GM23338 (cell line): ENCODE measurements at regions not wholly inside any gene's neighbourhood (a gene's known extent, or its start where the extent isn't known, plus 50 kb on each side); places are given as distances from the start of the nearest gene placed in this dataset.

Experiments
- ATAC-seq: fragments of 200-7000 bp; cut with Tn5 transposase; 3 replicates; pipeline ENCODE4 v1.9.1; 2020
- DNase-seq: peaks from one replicate; pipeline ENCODE4 v3.0.0-alpha.2; 2015; ENCODE audit warnings: low spot score
- H2AFZ ChIP-seq: fragments of 200-600 bp; sonication (generic); 2 replicates; pipeline ENCODE4 v1.8.0; 2016; ENCODE audit warnings: antibody characterized with exemption, mild to moderate bottlenecking, moderate library complexity
- H3F3A ChIP-seq: fragments of 200-600 bp; sonication (generic); replicated peaks from 2 replicates; pipeline ENCODE4 v1.8.0; 2017; ENCODE audit warnings: antibody characterized with exemption, mixed run types, low read depth
- H3K27ac ChIP-seq: fragments of 200-600 bp; sonication (generic); 2 replicates; pipeline ENCODE4 v1.6.1; 2016; ENCODE audit warnings: low read depth
- H3K27me3 ChIP-seq: fragments of 200-600 bp; sonication (generic); 2 replicates; pipeline ENCODE4 v1.8.0; 2016; ENCODE audit warnings: mild to moderate bottlenecking, mixed run types, moderate library complexity; ENCODE audit not compliant: insufficient read depth
- H3K36me3 ChIP-seq: fragments of 200-600 bp; sonication (generic); 2 replicates; pipeline ENCODE4 v1.8.0; 2016; ENCODE audit warnings: mild to moderate bottlenecking; ENCODE audit not compliant: insufficient read depth
- H3K4me1 ChIP-seq: fragments of 200-600 bp; sonication (generic); 2 replicates; pipeline ENCODE4 v1.8.0; 2016; ENCODE audit warnings: mild to moderate bottlenecking, moderate library complexity; ENCODE audit not compliant: insufficient read depth
- H3K4me2 ChIP-seq: fragments of 200-600 bp; sonication (generic); 2 replicates; pipeline ENCODE4 v1.7.1; 2017; ENCODE audit warnings: mixed run types
- H3K4me3 ChIP-seq: fragments of 200-600 bp; sonication (generic); 2 replicates; pipeline ENCODE4 v1.6.1; 2016; ENCODE audit warnings: mixed run types
- H3K79me2 ChIP-seq: fragments of 200-600 bp; sonication (generic); replicated peaks from 2 replicates; pipeline ENCODE4 v1.8.0; 2017; ENCODE audit warnings: mild to moderate bottlenecking; ENCODE audit not compliant: insufficient read depth
- H3K9me2 ChIP-seq: fragments of 200-600 bp; sonication (generic); 2 replicates; pipeline ENCODE4 v1.8.0; 2017; ENCODE audit not compliant: insufficient read depth
- H4K20me1 ChIP-seq: fragments of 200-600 bp; sonication (generic); replicated peaks from 2 replicates; pipeline ENCODE4 v1.8.0; 2017; ENCODE audit warnings: mild to moderate bottlenecking; ENCODE audit not compliant: insufficient read depth
- H3K27ac Mint-ChIP-seq: 2 replicates; pipeline ENCODE4 v1.8.0; 2020; ENCODE audit warnings: inconsistent platforms, mild to moderate bottlenecking, moderate library complexity, mixed read lengths
- H3K27me3 Mint-ChIP-seq: 3 replicates; pipeline ENCODE4 v1.8.0; 2022; ENCODE audit warnings: low read depth, mild to moderate bottlenecking, moderate library complexity, mixed read lengths, inconsistent platforms; ENCODE audit not compliant: insufficient read depth, poor library complexity
- H3K36me3 Mint-ChIP-seq: 3 replicates; pipeline ENCODE4 v1.8.0; 2021; ENCODE audit warnings: low read depth, mild to moderate bottlenecking, inconsistent platforms, moderate library complexity, mixed read lengths
- H3K4me1 Mint-ChIP-seq: 3 replicates; pipeline ENCODE4 v1.8.0; 2020; ENCODE audit warnings: mild to moderate bottlenecking, inconsistent platforms, mixed read lengths
- H3K4me3 Mint-ChIP-seq: 3 replicates; pipeline ENCODE4 v1.8.0; 2021; ENCODE audit warnings: moderate library complexity, mild to moderate bottlenecking, inconsistent platforms, mixed read lengths
- H3K9me3 Mint-ChIP-seq: 3 replicates; pipeline ENCODE4 v1.8.0; 2020; ENCODE audit warnings: moderate library complexity, mild to moderate bottlenecking, inconsistent platforms, mixed read lengths
- CREB1 ChIP-seq: fragments of 250-450 bp; sonication (Bioruptor Pico); IDR thresholded peaks from 2 replicates; pipeline ENCODE4 v1.5.0; 2020; ENCODE audit warnings: low read depth, mild to moderate bottlenecking, moderate library complexity
- CTCF ChIP-seq, 2 experiments: fragments of 200-600 bp in 1 of 2; sonication (generic) in 1 of 2; conservative IDR thresholded peaks; 2 replicates each; pipeline versions ENCODE4 v1.5.1 to v1.6.1; 2016 to 2017; ENCODE audit warnings: antibody characterized with exemption in 2 of 2, low read depth in 2 of 2, mild to moderate bottlenecking in 2 of 2, moderate library complexity in 1 of 2
- ETS1 ChIP-seq: IDR thresholded peaks from 2 replicates; pipeline ENCODE4 v1.6.1; 2016; ENCODE audit warnings: antibody characterized with exemption
- EZH2 ChIP-seq: fragments of 200-600 bp; sonication (generic); IDR thresholded peaks from one replicate; pipeline ENCODE4 v1.8.0; 2017; ENCODE audit warnings: antibody characterized with exemption, mild to moderate bottlenecking, low read depth; ENCODE audit not compliant: unreplicated experiment
- EZH2phosphoT487 ChIP-seq: fragments of 200-600 bp; sonication (generic); IDR thresholded peaks from one replicate; pipeline ENCODE4 v1.8.1; 2018; ENCODE audit warnings: antibody characterized with exemption; ENCODE audit not compliant: unreplicated experiment
- JUNB ChIP-seq: IDR thresholded peaks from one replicate; pipeline ENCODE4 v1.6.1; 2016; ENCODE audit warnings: antibody characterized with exemption; ENCODE audit not compliant: unreplicated experiment
- NANOG ChIP-seq: IDR thresholded peaks from 2 replicates; pipeline ENCODE4 v1.6.1; 2016; ENCODE audit warnings: antibody characterized with exemption, borderline replicate concordance
- POLR2AphosphoS5 ChIP-seq: IDR thresholded peaks from 2 replicates; pipeline ENCODE4 v1.6.1; 2016; ENCODE audit warnings: antibody characterized with exemption, low read depth
- REST ChIP-seq: IDR thresholded peaks from one replicate; pipeline ENCODE4 v1.6.1; 2018; ENCODE audit warnings: antibody characterized with exemption; ENCODE audit not compliant: unreplicated experiment
- STAT1 ChIP-seq: IDR thresholded peaks from one replicate; pipeline ENCODE4 v1.6.1; 2016; ENCODE audit warnings: antibody characterized with exemption; ENCODE audit not compliant: unreplicated experiment
- ZNF114 ChIP-seq: fragments of 250-450 bp; sonication (Bioruptor Pico); IDR thresholded peaks from 2 replicates; pipeline ENCODE4 v1.5.0; 2020; ENCODE audit warnings: mild to moderate bottlenecking, moderate library complexity
- ZNF331 ChIP-seq: fragments of 250-450 bp; sonication (Bioruptor Pico); IDR thresholded peaks from 2 replicates; pipeline ENCODE4 v1.5.0; 2020; ENCODE audit warnings: low read depth, mild to moderate bottlenecking, moderate library complexity
- ZNF462 ChIP-seq: fragments of 250-450 bp; sonication (Bioruptor Pico); IDR thresholded peaks from 2 replicates; pipeline ENCODE4 v1.5.0; 2020; ENCODE audit warnings: mild to moderate bottlenecking, moderate library complexity

GRCh38 chr10:29720149-29720548 is 85.4 kb upstream of the SVIL start:
- DNase-seq (no peak), ATAC-seq (no peak)
- Mint-ChIP-seq H3K9me3 (peaks cover 21% of the 10 kb centered on the region), H3K4me1 (peaks cover 3% of the 10 kb centered on the region), H3K4me3 (no peak overlapping the region), H3K27ac (no peak overlapping the region), H3K36me3 (peaks cover 22% of the 10 kb centered on the region), H3K27me3 (peaks cover 4% of the 10 kb centered on the region)
- H3F3A ChIP-seq = no peaks in the 10 kb centered on the region
- TF ChIP-seq ZNF114 (CRISPR knock-in tag) (no peak), ZNF331 (CRISPR knock-in tag) (no peak), JUNB (no peak), EZH2phosphoT487 (no peak), ETS1 (no peak), REST (no peak), NANOG (no peak), CTCF (conservative IDR thresholded peaks at IDR 0.05; ENCODE audit: low read depth in 2 of 2) (no peak), CREB1 (no peak), EZH2 (no peak), STAT1 (no peak), POLR2AphosphoS5 (no peak), ZNF462 (CRISPR knock-in tag) (no peak)
- H2AFZ ChIP-seq = no peak overlapping the region
- peaks cover 5% of the 10 kb centered on the region; the same call in 1 of the 2 replicates for H3K9me2 ChIP-seq
- H3K27me3 ChIP-seq = no peaks in the 10 kb centered on the region
- H3K27ac ChIP-seq = no peak overlapping the region
- no peaks in the 10 kb centered on the region for H4K20me1 ChIP-seq
- H3K4me2 ChIP-seq = no peak overlapping the region
- no peaks in the 10 kb centered on the region for H3K36me3 ChIP-seq
- no peak overlapping the region for H3K4me3 ChIP-seq
- H3K79me2 ChIP-seq = peaks cover 10% of the 10 kb centered on the region
- no peaks in the 10 kb centered on the region for H3K4me1 ChIP-seq
